B cell (primary cell): ENCODE measurements at regions not wholly inside any gene's neighbourhood (a gene's known extent, or its start where the extent isn't known, plus 50 kb on each side); places are given as distances from the start of the nearest gene placed in this dataset.

Experiments used
- ATAC-seq: fragments of 200-7000 bp; cut with Tn5 transposase; one replicate; pipeline ENCODE4 v1.10.0; 2021; ENCODE audit warnings: low read depth, mild to moderate bottlenecking, moderate number of reproducible peaks, moderate library complexity
- CTCF ChIA-PET: fragments of 350-600 bp; sonication (Branson Sonifier 250); formaldehyde crosslinking; loops from one replicate; lab custom pipeline; 2021; ENCODE audit warnings: antibody characterized with exemption, inconsistent platforms; lab: Charles Lee
- POLR2A ChIA-PET: fragments of 350-600 bp; sonication (Branson Sonifier 250); formaldehyde crosslinking; loops from one replicate; lab custom pipeline; 2021; ENCODE audit warnings: antibody characterized with exemption; lab: Charles Lee
- DNase-seq: peaks from one replicate; pipeline ENCODE4 v3.0.0; 2013
- H2AFZ ChIP-seq: 2 replicates; pipeline ENCODE4 v1.6.1; 2012; ENCODE audit warnings: mild to moderate bottlenecking, low read depth, low read length; ENCODE audit not compliant: insufficient read depth, poor library complexity, severe bottlenecking
- H3K27ac ChIP-seq, 2 donors: 1 replicate in 1 of 2; 2 replicates in 1 of 2; pipeline ENCODE4 v1.5.1; 2012 to 2013; ENCODE audit warnings: low read length in 2 of 2, mild to moderate bottlenecking in 2 of 2, moderate library complexity in 1 of 2
- H3K27me3 ChIP-seq, 4 experiments: fragments of 200-600 bp in 1 of 4; sonication (generic) in 1 of 4; replicated peaks in 1 of 4; 1 replicate in 2 of 4; 2 replicates in 2 of 4; pipeline versions ENCODE4 v1.6.1 to v1.7.0; 2013 to 2016; ENCODE audit warnings: low read length in 3 of 4, mild to moderate bottlenecking in 2 of 4, mixed read lengths in 1 of 4, moderate library complexity in 1 of 4; ENCODE audit not compliant: insufficient read depth in 4 of 4, control insufficient read depth in 3 of 4; ENCODE audit errors: control extremely low read depth in 1 of 4
- H3K36me3 ChIP-seq, 2 experiments: replicated peaks in 1 of 2; 1 replicate in 1 of 2; 2 replicates in 1 of 2; pipeline versions ENCODE4 v1.6.1 to v1.7.1; 2013; ENCODE audit warnings: low read length in 1 of 2; ENCODE audit not compliant: insufficient read depth in 2 of 2, control insufficient read depth in 1 of 2; ENCODE audit errors: control extremely low read depth in 1 of 2, extremely low read depth in 1 of 2
- H3K4me1 ChIP-seq, 2 donors: fragments of 200-600 bp in 1 of 2; sonication (generic) in 1 of 2; 1 replicate in 1 of 2; 2 replicates in 1 of 2; pipeline versions ENCODE4 v1.5.1 to v1.6.1; 2013 to 2017; ENCODE audit warnings: low read length in 2 of 2; ENCODE audit not compliant: control insufficient read depth in 2 of 2, insufficient read depth in 2 of 2
- H3K4me2 ChIP-seq: replicated peaks from 2 replicates; pipeline ENCODE3; 2012; ENCODE audit warnings: mild to moderate bottlenecking, low read depth, low read length; ENCODE audit not compliant: poor library complexity, severe bottlenecking
- H3K4me3 ChIP-seq, 5 experiments: fragments of 200-600 bp in 1 of 5; sonication (generic) in 1 of 5; 1 replicate in 3 of 5; 2 replicates in 2 of 5; pipeline versions ENCODE4 v1.5.1 to v1.7.0; 2011 to 2016; ENCODE audit warnings: low read length in 4 of 5, mild to moderate bottlenecking in 4 of 5, low read depth in 2 of 5, control low read depth in 1 of 5, moderate library complexity in 1 of 5; ENCODE audit not compliant: insufficient read depth in 1 of 5; ENCODE audit errors: control extremely low read depth in 1 of 5, extremely low read depth in 1 of 5
- H3K79me2 ChIP-seq: fragments of 200-600 bp; sonication (generic); one replicate; pipeline ENCODE4 v1.6.0; 2016; ENCODE audit warnings: low read length; ENCODE audit not compliant: control insufficient read depth, insufficient read depth
- H3K9ac ChIP-seq: fragments of 200-600 bp; sonication (generic); 2 replicates; pipeline ENCODE4 v1.6.1; 2017; ENCODE audit warnings: mild to moderate bottlenecking, low read length, moderate library complexity
- H3K9me3 ChIP-seq, 3 donors: one replicate each; pipeline versions ENCODE4 v1.6.1 to v1.7.1; 2013; ENCODE audit warnings: low read length in 2 of 3; ENCODE audit not compliant: control insufficient read depth in 2 of 3, insufficient read depth in 1 of 3; ENCODE audit errors: control extremely low read depth in 1 of 3
- H4K20me1 ChIP-seq: 2 replicates; pipeline ENCODE4 v1.6.0; 2012; ENCODE audit warnings: mild to moderate bottlenecking, low read length; ENCODE audit not compliant: insufficient read depth, control insufficient read depth, poor library complexity, severe bottlenecking
- H3K27ac Mint-ChIP-seq: one replicate; pipeline ENCODE4 v1.8.0; 2021; ENCODE audit warnings: mixed read lengths
- H3K27me3 Mint-ChIP-seq: one replicate; pipeline ENCODE4 v1.8.0; 2021; ENCODE audit warnings: mixed read lengths
- H3K4me1 Mint-ChIP-seq: one replicate; pipeline ENCODE4 v1.8.0; 2021; ENCODE audit warnings: mixed read lengths
- H3K4me3 Mint-ChIP-seq: one replicate; pipeline ENCODE4 v1.8.0; 2021; ENCODE audit warnings: mixed read lengths
- H3K9me3 Mint-ChIP-seq: one replicate; pipeline ENCODE4 v1.8.0; 2022; ENCODE audit warnings: mixed read lengths; ENCODE audit not compliant: insufficient read depth
- EZH2 ChIP-seq: IDR thresholded peaks from 2 replicates; pipeline ENCODE4 v1.6.1; 2012; ENCODE audit warnings: borderline replicate concordance, low read depth, mild to moderate bottlenecking, moderate library complexity, low read length; ENCODE audit not compliant: insufficient read depth, poor library complexity, severe bottlenecking
- WGBS: methylation state at CpG from one replicate; pipeline ENCODE4 v1.1.5; 2013; ENCODE audit warnings: missing lambda C conversion rate; ENCODE audit not compliant: insufficient coverage; 5-methylcytosine and 5-hydroxymethylcytosine counted together
- intact Hi-C: fragments of 100-400 bp; cut with micrococcal nuclease; formaldehyde crosslinking; loops from one replicate; pipeline ENCODE4 v1.10.0; 2022
- TF ChIP-seq, protein P1 (sequence below): fragments of 200-600 bp; IDR thresholded peaks from one replicate; pipeline ENCODE4 v1.8.0; 2022; ENCODE audit warnings: antibody characterized with exemption, mild to moderate bottlenecking

DNA sequence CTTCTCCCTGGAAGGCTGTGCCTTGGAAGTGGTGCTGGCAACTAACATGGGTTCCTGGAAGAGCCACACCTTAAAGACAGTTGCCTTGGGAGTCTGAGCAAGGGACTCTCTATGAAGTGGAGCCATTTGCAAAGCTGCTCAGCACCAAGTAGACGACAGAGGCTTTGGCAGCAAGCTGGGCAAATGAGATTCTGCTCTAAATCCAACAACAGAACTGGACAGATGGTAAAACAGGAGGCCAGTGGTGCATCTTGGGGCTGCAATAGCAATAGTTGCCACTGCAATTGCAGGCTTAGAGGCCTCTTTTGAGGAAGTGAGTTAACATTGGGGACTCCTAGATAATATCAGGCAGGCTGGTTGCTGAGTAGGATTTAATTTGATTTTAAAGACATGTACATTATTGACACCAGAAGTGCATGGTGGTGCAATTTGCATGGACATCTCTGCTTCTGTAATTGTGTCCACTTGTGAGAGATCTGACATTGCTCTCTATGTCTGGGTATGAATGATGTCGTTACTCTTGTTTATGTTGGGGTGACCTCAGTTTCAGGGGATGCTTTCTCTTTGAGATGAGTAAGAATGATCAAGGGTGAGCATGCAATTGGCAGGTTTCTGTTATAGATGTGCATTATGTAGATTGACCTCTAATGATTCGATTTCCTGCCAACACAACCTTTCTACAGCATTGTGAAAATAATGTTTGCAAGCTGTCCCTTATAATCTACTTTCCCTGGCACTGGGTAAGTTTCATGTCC lies 568.3 kb upstream of the MEX3C start:
- CTCF ChIA-PET: no interaction called here

DNA sequence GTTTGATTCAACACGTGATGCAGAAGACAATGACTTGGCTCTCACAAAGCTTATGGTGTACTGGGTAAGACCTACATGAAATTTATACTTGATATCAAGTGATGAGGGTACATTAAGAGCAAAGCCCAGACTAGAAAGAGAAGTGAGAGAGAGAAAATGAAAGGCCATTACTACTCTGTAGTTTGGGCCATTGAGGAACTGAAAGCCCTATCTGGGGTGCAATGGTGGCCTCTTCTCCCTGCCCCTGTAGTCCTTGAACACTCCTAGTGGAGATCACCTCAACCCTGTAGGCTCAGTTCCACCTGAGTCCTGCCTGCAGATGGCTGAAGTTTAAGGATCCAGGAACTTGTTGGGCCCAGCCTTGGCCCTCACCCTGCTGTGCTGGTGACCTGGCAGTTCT lies 569.8 kb upstream of the MEX3C start:
- peak overlapping the region; percentile 11 for H3K27ac Mint-ChIP-seq
- intact Hi-C loops: no loop called here
- DNase-seq: no peak
- H3K9me3 Mint-ChIP-seq: no peaks in the 10 kb centered on the region
- Histone ChIP-seq H3K9ac (no peak overlapping the region), H3K27ac (no peak overlapping the region), H3K9me3 (peaks cover 0 to 4% (median 0%) of the 10 kb centered on the region in 3 donors), H3K79me2 (no peaks in the 10 kb centered on the region), H3K27me3 (no peaks in the 10 kb centered on the region), H2AFZ (no peak overlapping the region), H3K4me2 (no peak overlapping the region), H4K20me1 (no peaks in the 10 kb centered on the region), H3K4me1 (no peaks in the 10 kb centered on the region), H3K4me3 (no peak overlapping the region), H3K36me3 (no peaks in the 10 kb centered on the region)
- no peaks in the 10 kb centered on the region for H3K4me1 Mint-ChIP-seq
- ATAC-seq: no peak
- CTCF ChIA-PET: no interaction called here
- H3K4me3 Mint-ChIP-seq: no peak overlapping the region
- WGBS: 60% methylated on average over 1 of the region's 1 CpG
- no peaks in the 10 kb centered on the region for H3K27me3 Mint-ChIP-seq
- POLR2A ChIA-PET: no interaction called here
- TF ChIP-seq, protein P1, sequence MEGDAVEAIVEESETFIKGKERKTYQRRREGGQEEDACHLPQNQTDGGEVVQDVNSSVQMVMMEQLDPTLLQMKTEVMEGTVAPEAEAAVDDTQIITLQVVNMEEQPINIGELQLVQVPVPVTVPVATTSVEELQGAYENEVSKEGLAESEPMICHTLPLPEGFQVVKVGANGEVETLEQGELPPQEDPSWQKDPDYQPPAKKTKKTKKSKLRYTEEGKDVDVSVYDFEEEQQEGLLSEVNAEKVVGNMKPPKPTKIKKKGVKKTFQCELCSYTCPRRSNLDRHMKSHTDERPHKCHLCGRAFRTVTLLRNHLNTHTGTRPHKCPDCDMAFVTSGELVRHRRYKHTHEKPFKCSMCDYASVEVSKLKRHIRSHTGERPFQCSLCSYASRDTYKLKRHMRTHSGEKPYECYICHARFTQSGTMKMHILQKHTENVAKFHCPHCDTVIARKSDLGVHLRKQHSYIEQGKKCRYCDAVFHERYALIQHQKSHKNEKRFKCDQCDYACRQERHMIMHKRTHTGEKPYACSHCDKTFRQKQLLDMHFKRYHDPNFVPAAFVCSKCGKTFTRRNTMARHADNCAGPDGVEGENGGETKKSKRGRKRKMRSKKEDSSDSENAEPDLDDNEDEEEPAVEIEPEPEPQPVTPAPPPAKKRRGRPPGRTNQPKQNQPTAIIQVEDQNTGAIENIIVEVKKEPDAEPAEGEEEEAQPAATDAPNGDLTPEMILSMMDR: no peak
- no peak for TF ChIP-seq EZH2

More for the DNA sequence above, 568.3 kb upstream of the MEX3C start:
- no peak for ATAC-seq
- Mint-ChIP-seq H3K9me3 (no peaks in the 10 kb centered on the region), H3K27ac (no peak overlapping the region), H3K27me3 (no peaks in the 10 kb centered on the region), H3K4me3 (no peak overlapping the region), H3K4me1 (no peaks in the 10 kb centered on the region)
- H4K20me1 ChIP-seq: no peaks in the 10 kb centered on the region
- no peak overlapping the region for H3K9ac ChIP-seq
- intact Hi-C loops: no loop called here
- H3K79me2 ChIP-seq: no peaks in the 10 kb centered on the region
- no peak for DNase-seq
- TF ChIP-seq, protein P1: no peak
- no peak for TF ChIP-seq EZH2
- H2AFZ ChIP-seq: no peak overlapping the region
- H3K27ac ChIP-seq: no peak overlapping the region
- no peak overlapping the region for H3K4me2 ChIP-seq
- no peaks in the 10 kb centered on the region for H3K4me1 ChIP-seq
- H3K27me3 ChIP-seq: no peaks in the 10 kb centered on the region
- H3K36me3 ChIP-seq: no peaks in the 10 kb centered on the region
- H3K9me3 ChIP-seq: peaks cover 0 to 4% (median 0%) of the 10 kb centered on the region in 3 donors
- POLR2A ChIA-PET: no interaction called here
- no peak overlapping the region for H3K4me3 ChIP-seq
- WGBS: 79% methylated on average over 2 of the region's 3 CpGs
